Motor neuron (in vitro differentiated cells): ENCODE measurements at regions not wholly inside any gene's neighbourhood (a gene's known extent, or its start where the extent isn't known, plus 50 kb on each side); places are given as distances from the start of the nearest gene placed in this dataset.

Experiments used
- ATAC-seq, 8 experiments: fragments of 200-7000 bp; cut with Tn5 transposase; replicated peaks in 6 of 8; 2 replicates each; pipeline ENCODE4 v1.8.0; 2021; ENCODE audit warnings: mild to moderate bottlenecking in 8 of 8, moderate library complexity in 8 of 8
- H3K27ac ChIP-seq, 2 donors: fragments of 250-450 bp; sonication (Bioruptor Pico); 2 replicates each; pipeline ENCODE4 v1.9.0; 2021; ENCODE audit warnings: antibody characterized with exemption in 2 of 2, mild to moderate bottlenecking in 2 of 2, moderate library complexity in 1 of 2
- H3K4me1 ChIP-seq, 2 donors: fragments of 250-450 bp; sonication (Bioruptor Pico); replicated peaks in 1 of 2; 2 replicates each; pipeline ENCODE4 v1.6.1; 2021; ENCODE audit warnings: antibody characterized with exemption in 2 of 2, mild to moderate bottlenecking in 2 of 2, moderate library complexity in 1 of 2
- H3K4me3 ChIP-seq, 5 donors: fragments of 250-450 bp; sonication (Bioruptor Pico); 2 replicates each; pipeline ENCODE4 v1.9.0; 2021; ENCODE audit warnings: antibody characterized with exemption in 5 of 5, mild to moderate bottlenecking in 5 of 5, moderate library complexity in 4 of 5
- WGBS, 10 experiments: fragments of 450-650 bp; shearing (Covaris generic); methylation state at CpG; one replicate each; pipeline ENCODE4 v1.0.0; 2022; 5-methylcytosine and 5-hydroxymethylcytosine counted together
- in situ Hi-C, 9 experiments: fragments of 400-800 bp; cut with MboI; loops; one replicate each; pipeline ENCODE4 v1.15.0; 2021; ENCODE audit warnings: low sequenced_read_pairs in 9 of 9, low pct_unique_long_range_greater_than_20kb in 2 of 9; ENCODE audit not compliant: unreplicated experiment in 9 of 9

- H3K4me1 ChIP-seq: peaks cover 28 to 42% of the 10 kb centered on the region in 2 donors
- H3K27ac ChIP-seq: no peak overlapping the region
- 73 to 100% (median 100%) methylated on average over 1 to 2 of the region's 2 CpGs for WGBS, 10 experiments
- in situ Hi-C loops: no loop called here
- no peak for ATAC-seq
- no peak overlapping the region for H3K4me3 ChIP-seq
These were observed 599.5 kb upstream of the KCNMB2 start for GRCh38 chr3:177936721-177937120.

GRCh38 chr3:177942911-177943310 lies 593.3 kb upstream of the KCNMB2 start:
- Histone ChIP-seq H3K4me1 (peaks cover 0 to 8% of the 10 kb centered on the region in 2 donors), H3K27ac (no peak overlapping the region), H3K4me3 (no peak overlapping the region)
- in situ Hi-C loops: no loop called here
- 87 to 100% (median 90%) methylated on average over 2 of the region's 2 CpGs; no CpG with 5 or more reads in 1 of the 10 experiments for WGBS, 10 experiments
- no peak for ATAC-seq

GRCh38 chr3:177944228-177944661 lies 592.0 kb upstream of the KCNMB2 start:
- H3K4me1 ChIP-seq: peaks cover 0 to 10% of the 10 kb centered on the region in 2 donors
- in situ Hi-C loops: no loop called here
- no peak for ATAC-seq
- 0 to 100% (median 76%) methylated on average over 1 to 2 of the region's 2 CpGs; no CpG with 5 or more reads in 2 of the 10 experiments for WGBS, 10 experiments
- H3K4me3 ChIP-seq: no peak overlapping the region
- no peak overlapping the region for H3K27ac ChIP-seq

- Histone ChIP-seq H3K4me3 (no peak overlapping the region), H3K4me1 (peaks cover 0 to 10% of the 10 kb centered on the region in 2 donors), H3K27ac (no peak overlapping the region)
- in situ Hi-C loops: no loop called here
- no peak for ATAC-seq
- WGBS, 10 experiments: 82 to 100% (median 95%) methylated on average over 1 to 6 of the region's 7 CpGs; no CpG with 5 or more reads in 3 of the 10 experiments
These were observed 590.2 kb upstream of the KCNMB2 start for GRCh38 chr3:177946048-177946447.

- WGBS, 10 experiments: 50 to 100% (median 100%) methylated on average over 1 of the region's 1 CpG; no CpG with 5 or more reads in 3 of the 10 experiments
- in situ Hi-C loops: no loop called here
- peaks cover 0 to 10% of the 10 kb centered on the region in 2 donors for H3K4me1 ChIP-seq
- H3K4me3 ChIP-seq: no peak overlapping the region
- ATAC-seq: no peak
- H3K27ac ChIP-seq: no peak overlapping the region
These were observed 589.7 kb upstream of the KCNMB2 start for GRCh38 chr3:177946497-177946896.

- in situ Hi-C loops: no loop called here
- 18 to 100% (median 90%) methylated on average over 1 to 3 of the region's 3 CpGs; no CpG with 5 or more reads in 1 of the 10 experiments for WGBS, 10 experiments
- H3K4me1 ChIP-seq: peaks cover 0 to 10% of the 10 kb centered on the region in 2 donors
- H3K27ac ChIP-seq: no peak overlapping the region
- no peak for ATAC-seq
- H3K4me3 ChIP-seq: no peak overlapping the region
These were observed 589.3 kb upstream of the KCNMB2 start for GRCh38 chr3:177946936-177947335.

GRCh38 chr3:177947901-177948300 lies 588.3 kb upstream of the KCNMB2 start:
- no peak for ATAC-seq
- 86 to 100% (median 98%) methylated on average over 1 to 2 of the region's 2 CpGs for WGBS, 10 experiments
- H3K4me1 ChIP-seq: peaks cover 0 to 10% of the 10 kb centered on the region in 2 donors
- in situ Hi-C loops: no loop called here
- no peak overlapping the region for H3K4me3 ChIP-seq
- H3K27ac ChIP-seq: no peak overlapping the region

GRCh38 chr3:177948716-177949425 lies 587.4 kb upstream of the KCNMB2 start:
- no peak overlapping the region for H3K4me3 ChIP-seq
- no peak for ATAC-seq
- H3K27ac ChIP-seq: no peak overlapping the region
- peaks cover 0 to 10% of the 10 kb centered on the region in 2 donors for H3K4me1 ChIP-seq
- WGBS, 10 experiments: 60 to 100% (median 91%) methylated on average over 1 to 4 of the region's 4 CpGs; no CpG with 5 or more reads in 2 of the 10 experiments
- in situ Hi-C loops: no loop called here

- WGBS, 10 experiments: 82 to 100% (median 89%) methylated on average over 2 to 5 of the region's 5 CpGs
- H3K4me3 ChIP-seq: no peak overlapping the region
- no peak for ATAC-seq
- H3K4me1 ChIP-seq: no peaks in the 10 kb centered on the region
- in situ Hi-C loops: no loop called here
- no peak overlapping the region for H3K27ac ChIP-seq
These were observed 577.0 kb upstream of the KCNMB2 start for GRCh38 chr3:177959188-177959587.

- 40 to 100% (median 87%) methylated on average over 2 of the region's 2 CpGs for WGBS, 10 experiments
- in situ Hi-C loops: no loop called here
- no peak for ATAC-seq
- no peak overlapping the region for H3K27ac ChIP-seq
- no peak overlapping the region for H3K4me3 ChIP-seq
- no peaks in the 10 kb centered on the region for H3K4me1 ChIP-seq
These were observed 576.2 kb upstream of the KCNMB2 start for GRCh38 chr3:177960014-177960413.

GRCh38 chr3:177960722-177961121 lies 575.5 kb upstream of the KCNMB2 start:
- H3K4me1 ChIP-seq: no peaks in the 10 kb centered on the region
- in situ Hi-C loops: no loop called here
- no peak overlapping the region for H3K4me3 ChIP-seq
- ATAC-seq: no peak
- no peak overlapping the region for H3K27ac ChIP-seq

GRCh38 chr3:177961784-177962183 lies 574.5 kb upstream of the KCNMB2 start:
- WGBS, 10 experiments: 67 to 100% (median 88%) methylated on average over 1 to 3 of the region's 3 CpGs; no CpG with 5 or more reads in 2 of the 10 experiments
- Histone ChIP-seq H3K4me3 (no peak overlapping the region), H3K27ac (no peak overlapping the region), H3K4me1 (no peaks in the 10 kb centered on the region)
- in situ Hi-C loops: no loop called here
- ATAC-seq: no peak

- Histone ChIP-seq H3K27ac (no peak overlapping the region), H3K4me1 (no peaks in the 10 kb centered on the region), H3K4me3 (no peak overlapping the region)
- WGBS, 10 experiments: 57 to 100% (median 92%) methylated on average over 1 of the region's 1 CpG; no CpG with 5 or more reads in 4 of the 10 experiments
- no peak for ATAC-seq
- in situ Hi-C loops: no loop called here
These were observed 569.7 kb upstream of the KCNMB2 start for GRCh38 chr3:177966493-177966892.

- Histone ChIP-seq H3K4me3 (no peak overlapping the region), H3K27ac (no peak overlapping the region), H3K4me1 (no peaks in the 10 kb centered on the region)
- ATAC-seq: no peak
- in situ Hi-C loops: no loop called here
- WGBS, 10 experiments: 92 to 100% (median 100%) methylated on average over 2 of the region's 2 CpGs; no CpG with 5 or more reads in 2 of the 10 experiments
These were observed 567.3 kb upstream of the KCNMB2 start for GRCh38 chr3:177968891-177969290.
